H1 (cell line): ENCODE measurements at regions not wholly inside any gene's neighbourhood (a gene's known extent, or its start where the extent isn't known, plus 50 kb on each side); places are given as distances from the start of the nearest gene placed in this dataset.

Source experiments
- KDM1A ChIP-seq: fragments of 200-600, 300-600 bp; sonication (generic); IDR thresholded peaks from 2 replicates; pipeline ENCODE4 v1.7.1; 2016; ENCODE audit warnings: mild to moderate bottlenecking, low read length, borderline replicate concordance
- POLR2AphosphoS5 ChIP-seq: IDR thresholded peaks from 2 replicates; pipeline ENCODE4 v1.6.1; 2011; ENCODE audit warnings: low read depth, low read length
- RAD21 ChIP-seq, 2 experiments: IDR thresholded peaks in 1 of 2; conservative IDR thresholded peaks in 1 of 2; 2 replicates each; pipeline ENCODE4 v1.6.1; 2011; ENCODE audit warnings: low read depth in 2 of 2, low read length in 2 of 2, improper control_type of control experiment in 1 of 2, inconsistent platforms in 1 of 2, mild to moderate bottlenecking in 1 of 2, moderate library complexity in 1 of 2
- RBBP5 ChIP-seq: IDR thresholded peaks from 2 replicates; pipeline ENCODE4 v1.7.1; 2012; ENCODE audit warnings: low read depth, mild to moderate bottlenecking, inconsistent platforms, low read length, moderate library complexity, borderline replicate concordance
- RNF2 ChIP-seq: fragments of 200-900, 300-1000 bp; sonication (generic); IDR thresholded peaks from 2 replicates; pipeline ENCODE4 v1.7.1; 2016; ENCODE audit warnings: borderline replicate concordance, low read depth, mild to moderate bottlenecking, antibody characterized with exemption, low read length; ENCODE audit not compliant: poor library complexity, severe bottlenecking; ENCODE audit errors: missing control alignments
- SP1 ChIP-seq: IDR thresholded peaks from 2 replicates; pipeline ENCODE4 v1.6.1; 2011; ENCODE audit warnings: low read depth, low read length
- SRF ChIP-seq: IDR thresholded peaks from 2 replicates; pipeline ENCODE4 v1.6.1; 2011; ENCODE audit warnings: mild to moderate bottlenecking, low read depth, low read length, moderate library complexity
- TF ChIP-seq, protein P1 (sequence below), 3 experiments: IDR thresholded peaks; 1 replicate in 2 of 3; 2 replicates in 1 of 3; pipeline versions ENCODE4 v1.5.1 to v1.6.1; 2011; ENCODE audit warnings: low read length in 3 of 3, mild to moderate bottlenecking in 3 of 3, inconsistent platforms in 2 of 3, low read depth in 1 of 3, moderate library complexity in 1 of 3; ENCODE audit not compliant: insufficient read depth in 1 of 3; ENCODE audit errors: control extremely low read depth in 1 of 3
- TF ChIP-seq, protein P2 (sequence below): IDR thresholded peaks from 2 replicates; pipeline ENCODE4 v1.6.1; 2012; ENCODE audit warnings: low read length, inconsistent platforms
- TF ChIP-seq, protein P3 (sequence below): IDR thresholded peaks from 2 replicates; pipeline ENCODE4 v1.6.1; 2012; ENCODE audit warnings: inconsistent platforms

DNA sequence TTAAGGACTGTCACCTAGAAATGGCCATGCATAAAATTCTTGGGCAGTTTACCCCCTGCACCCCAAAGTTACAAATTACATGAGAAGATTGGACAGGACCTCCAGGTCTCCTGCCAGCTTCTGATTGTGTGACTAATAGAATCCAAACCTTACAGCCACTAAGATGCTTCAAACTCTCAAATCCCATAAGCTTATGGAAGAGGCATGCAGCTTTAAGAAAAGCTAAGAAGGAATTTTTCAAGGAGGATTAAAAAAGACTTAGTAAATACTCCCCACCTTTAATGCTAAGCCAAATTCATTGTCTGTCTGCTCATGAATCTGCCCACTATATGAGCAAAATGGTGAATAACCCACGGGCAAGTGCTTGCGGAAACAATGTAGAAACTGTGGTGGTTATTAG, 86.3 kb downstream of the MAIP1 start:
- TF ChIP-seq SRF = no peak
- TF ChIP-seq RNF2 = no peak
- TF ChIP-seq KDM1A = no peak
- no peak for TF ChIP-seq POLR2AphosphoS5
- no peak for TF ChIP-seq RAD21 (IDR thresholded peaks at IDR 0.05 in 1 of 2, conservative IDR thresholded peaks at IDR 0.05 in 1 of 2; ENCODE audit: low read depth in 2 of 2, low read length in 2 of 2)
- TF ChIP-seq, protein P1, sequence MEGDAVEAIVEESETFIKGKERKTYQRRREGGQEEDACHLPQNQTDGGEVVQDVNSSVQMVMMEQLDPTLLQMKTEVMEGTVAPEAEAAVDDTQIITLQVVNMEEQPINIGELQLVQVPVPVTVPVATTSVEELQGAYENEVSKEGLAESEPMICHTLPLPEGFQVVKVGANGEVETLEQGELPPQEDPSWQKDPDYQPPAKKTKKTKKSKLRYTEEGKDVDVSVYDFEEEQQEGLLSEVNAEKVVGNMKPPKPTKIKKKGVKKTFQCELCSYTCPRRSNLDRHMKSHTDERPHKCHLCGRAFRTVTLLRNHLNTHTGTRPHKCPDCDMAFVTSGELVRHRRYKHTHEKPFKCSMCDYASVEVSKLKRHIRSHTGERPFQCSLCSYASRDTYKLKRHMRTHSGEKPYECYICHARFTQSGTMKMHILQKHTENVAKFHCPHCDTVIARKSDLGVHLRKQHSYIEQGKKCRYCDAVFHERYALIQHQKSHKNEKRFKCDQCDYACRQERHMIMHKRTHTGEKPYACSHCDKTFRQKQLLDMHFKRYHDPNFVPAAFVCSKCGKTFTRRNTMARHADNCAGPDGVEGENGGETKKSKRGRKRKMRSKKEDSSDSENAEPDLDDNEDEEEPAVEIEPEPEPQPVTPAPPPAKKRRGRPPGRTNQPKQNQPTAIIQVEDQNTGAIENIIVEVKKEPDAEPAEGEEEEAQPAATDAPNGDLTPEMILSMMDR (IDR thresholded peaks at IDR 0.05; ENCODE audit: control extremely low read depth in 1 of 3, insufficient read depth in 1 of 3, low read depth in 1 of 3, low read length in 3 of 3) = no peak
- TF ChIP-seq, protein P2, sequence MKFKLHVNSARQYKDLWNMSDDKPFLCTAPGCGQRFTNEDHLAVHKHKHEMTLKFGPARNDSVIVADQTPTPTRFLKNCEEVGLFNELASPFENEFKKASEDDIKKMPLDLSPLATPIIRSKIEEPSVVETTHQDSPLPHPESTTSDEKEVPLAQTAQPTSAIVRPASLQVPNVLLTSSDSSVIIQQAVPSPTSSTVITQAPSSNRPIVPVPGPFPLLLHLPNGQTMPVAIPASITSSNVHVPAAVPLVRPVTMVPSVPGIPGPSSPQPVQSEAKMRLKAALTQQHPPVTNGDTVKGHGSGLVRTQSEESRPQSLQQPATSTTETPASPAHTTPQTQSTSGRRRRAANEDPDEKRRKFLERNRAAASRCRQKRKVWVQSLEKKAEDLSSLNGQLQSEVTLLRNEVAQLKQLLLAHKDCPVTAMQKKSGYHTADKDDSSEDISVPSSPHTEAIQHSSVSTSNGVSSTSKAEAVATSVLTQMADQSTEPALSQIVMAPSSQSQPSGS = no peak
- no peak for TF ChIP-seq SP1
- TF ChIP-seq, protein P3, sequence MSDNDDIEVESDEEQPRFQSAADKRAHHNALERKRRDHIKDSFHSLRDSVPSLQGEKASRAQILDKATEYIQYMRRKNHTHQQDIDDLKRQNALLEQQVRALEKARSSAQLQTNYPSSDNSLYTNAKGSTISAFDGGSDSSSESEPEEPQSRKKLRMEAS = no peak
- TF ChIP-seq RBBP5 = no peak
